ENCODE measurements at regions not wholly inside any gene's neighbourhood (a gene's known extent, or its start where the extent isn't known, plus 50 kb on each side); places are given as distances from the start of the nearest gene placed in this dataset.
"Not testable (repeated sequence)": the region's sequence is repeated elsewhere in the genome, so short reads cannot be mapped to it uniquely, and the experiment has no call there.

DNA sequence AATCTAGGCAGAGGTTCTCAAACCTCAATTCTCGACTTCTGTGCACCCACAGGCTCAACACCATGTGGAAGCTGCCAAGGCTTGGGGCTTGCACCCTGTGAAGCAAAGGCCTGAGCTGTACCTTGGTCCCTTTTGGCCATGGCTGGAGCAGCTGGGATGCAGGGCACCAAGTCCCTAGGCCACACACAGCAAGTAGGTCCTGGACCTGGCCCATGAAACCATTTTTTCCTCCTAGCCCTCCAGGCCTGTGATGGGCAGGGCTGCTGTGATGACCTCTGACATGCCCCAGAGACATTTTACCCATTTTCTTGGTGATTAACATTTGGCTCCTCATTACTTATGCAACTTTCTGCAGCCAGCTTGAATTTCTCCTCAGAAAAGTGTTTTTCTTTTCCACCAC lies 146.7 kb downstream of the RASEF start:
- not testable (repeated sequence) for TF ChIP-seq EZH2 (IDR thresholded peaks at IDR 0.05); CEBPB (IDR thresholded peaks at IDR 0.05; ENCODE audit: low read depth); CTCF (IDR thresholded peaks at IDR 0.05 in 2 of 3, conservative IDR thresholded peaks at IDR 0.05 in 1 of 3; ENCODE audit: borderline replicate concordance in 1 of 3, insufficient read depth in 1 of 3, low read depth in 2 of 3, low read length in 2 of 3); POLR2AphosphoS5 (IDR thresholded peaks at IDR 0.05; ENCODE audit: low read depth, low read length); ZBTB33 (IDR thresholded peaks at IDR 0.05; ENCODE audit: extremely low read depth, insufficient replicate concordance, low read length); EZH2phosphoT487 (IDR thresholded peaks at IDR 0.05; ENCODE audit: borderline replicate concordance); ATF3 (IDR thresholded peaks at IDR 0.05); FOSL1 (IDR thresholded peaks at IDR 0.05; ENCODE audit: low read depth); ZFX (IDR thresholded peaks at IDR 0.05); POLR2A (IDR thresholded peaks at IDR 0.05; ENCODE audit: borderline replicate concordance, extremely low read depth, insufficient read depth, insufficient read length); RAD21 (IDR thresholded peaks at IDR 0.05; ENCODE audit: low read depth); SIN3A (IDR thresholded peaks at IDR 0.05; ENCODE audit: low read depth); SRF (IDR thresholded peaks at IDR 0.05; ENCODE audit: low read depth)
